ENCODE measurements at regions not wholly inside any gene's neighbourhood (a gene's known extent, or its start where the extent isn't known, plus 50 kb on each side); places are given as distances from the start of the nearest gene placed in this dataset.
A peak's percentile ranks its signal among the peaks of the same experiment; 100 is the strongest.

DNA sequence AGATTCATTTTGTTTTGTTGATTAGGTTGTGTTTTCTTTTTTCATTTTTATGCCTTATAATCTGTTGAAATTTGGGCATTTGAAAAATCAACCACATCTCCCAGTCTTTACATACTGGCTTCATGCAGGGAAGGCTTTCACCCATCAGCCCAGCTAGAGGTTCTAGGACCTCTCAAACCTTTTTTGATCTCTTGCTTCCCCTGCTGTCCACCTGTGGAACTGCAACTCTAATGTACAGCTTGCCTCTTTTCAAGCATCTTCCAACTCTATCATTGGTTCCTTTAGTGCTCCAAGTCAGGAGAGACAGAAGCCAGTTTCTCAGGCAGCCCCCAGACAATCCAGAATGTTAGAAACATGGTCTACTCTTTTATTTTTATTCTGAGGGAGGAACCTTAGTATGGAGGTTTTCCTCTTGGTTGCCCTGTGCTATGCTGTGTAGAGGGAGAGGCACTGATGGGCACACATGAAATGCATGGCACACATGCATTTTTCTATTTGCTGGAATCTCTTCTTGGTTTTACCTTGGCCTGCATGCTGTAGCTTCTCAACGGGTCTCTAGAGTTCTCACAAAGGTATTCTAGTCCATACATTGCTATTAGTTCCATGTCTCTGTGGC is 107.2 kb upstream of the L3MBTL4 start:
- TF ChIP-seq EGR1 (IDR thresholded peaks at IDR 0.05) (no peak), RAD21 (IDR thresholded peaks at IDR 0.05; ENCODE audit: low read depth) (peak; percentile 34)

DNA sequence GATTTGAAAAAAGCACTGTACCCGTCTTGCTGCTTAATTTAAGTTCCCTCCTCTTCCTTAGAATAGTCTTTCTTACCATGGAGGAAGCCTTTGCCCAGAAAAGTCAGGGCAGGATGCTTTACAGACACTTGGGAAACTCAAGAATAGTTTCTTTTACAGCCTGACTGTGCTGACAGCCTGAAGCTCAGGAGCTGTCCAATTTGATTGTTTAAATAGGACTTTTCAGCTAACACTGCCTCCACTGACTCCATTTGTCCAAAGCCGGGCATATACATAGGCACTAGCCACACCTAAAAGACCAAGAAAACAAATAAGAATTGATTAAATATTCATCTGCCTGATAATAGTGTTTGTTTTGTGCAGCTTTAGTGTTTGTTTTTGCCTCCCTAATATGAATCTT is 110.9 kb upstream of the L3MBTL4 start:
- TF ChIP-seq TAF1 (IDR thresholded peaks at IDR 0.05; ENCODE audit: low read depth) (no peak), EP300 (IDR thresholded peaks at IDR 0.05; ENCODE audit: borderline replicate concordance) (no peak), TCF12 (IDR thresholded peaks at IDR 0.05; ENCODE audit: low read depth) (no peak), EGR1 (IDR thresholded peaks at IDR 0.05) (no peak)
- TF ChIP-seq, protein P1, sequence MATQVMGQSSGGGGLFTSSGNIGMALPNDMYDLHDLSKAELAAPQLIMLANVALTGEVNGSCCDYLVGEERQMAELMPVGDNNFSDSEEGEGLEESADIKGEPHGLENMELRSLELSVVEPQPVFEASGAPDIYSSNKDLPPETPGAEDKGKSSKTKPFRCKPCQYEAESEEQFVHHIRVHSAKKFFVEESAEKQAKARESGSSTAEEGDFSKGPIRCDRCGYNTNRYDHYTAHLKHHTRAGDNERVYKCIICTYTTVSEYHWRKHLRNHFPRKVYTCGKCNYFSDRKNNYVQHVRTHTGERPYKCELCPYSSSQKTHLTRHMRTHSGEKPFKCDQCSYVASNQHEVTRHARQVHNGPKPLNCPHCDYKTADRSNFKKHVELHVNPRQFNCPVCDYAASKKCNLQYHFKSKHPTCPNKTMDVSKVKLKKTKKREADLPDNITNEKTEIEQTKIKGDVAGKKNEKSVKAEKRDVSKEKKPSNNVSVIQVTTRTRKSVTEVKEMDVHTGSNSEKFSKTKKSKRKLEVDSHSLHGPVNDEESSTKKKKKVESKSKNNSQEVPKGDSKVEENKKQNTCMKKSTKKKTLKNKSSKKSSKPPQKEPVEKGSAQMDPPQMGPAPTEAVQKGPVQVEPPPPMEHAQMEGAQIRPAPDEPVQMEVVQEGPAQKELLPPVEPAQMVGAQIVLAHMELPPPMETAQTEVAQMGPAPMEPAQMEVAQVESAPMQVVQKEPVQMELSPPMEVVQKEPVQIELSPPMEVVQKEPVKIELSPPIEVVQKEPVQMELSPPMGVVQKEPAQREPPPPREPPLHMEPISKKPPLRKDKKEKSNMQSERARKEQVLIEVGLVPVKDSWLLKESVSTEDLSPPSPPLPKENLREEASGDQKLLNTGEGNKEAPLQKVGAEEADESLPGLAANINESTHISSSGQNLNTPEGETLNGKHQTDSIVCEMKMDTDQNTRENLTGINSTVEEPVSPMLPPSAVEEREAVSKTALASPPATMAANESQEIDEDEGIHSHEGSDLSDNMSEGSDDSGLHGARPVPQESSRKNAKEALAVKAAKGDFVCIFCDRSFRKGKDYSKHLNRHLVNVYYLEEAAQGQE (IDR thresholded peaks at IDR 0.05; ENCODE audit: low read depth) = 0 out of 2 replicates have a peak, but pooled peaks have one; percentile 14

DNA sequence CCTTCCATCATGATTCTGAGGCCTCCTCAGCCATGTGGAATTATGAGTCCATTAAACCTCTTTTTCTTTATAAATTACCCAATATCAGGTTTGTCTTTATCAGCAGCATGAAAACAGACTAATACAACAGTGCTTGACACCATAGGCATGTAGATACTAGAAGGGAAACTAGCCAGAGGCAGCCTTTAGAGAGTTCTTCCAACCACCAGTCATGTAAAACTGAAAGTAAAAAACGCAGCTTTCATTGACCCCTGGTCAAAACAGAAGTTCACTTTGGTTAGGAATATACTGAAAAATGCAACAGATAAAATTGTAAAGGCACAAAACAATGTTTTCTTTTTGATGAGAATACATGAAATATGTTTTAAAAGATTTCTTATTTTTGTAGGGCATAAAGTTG is 122.8 kb upstream of the L3MBTL4 start:
- no peak for TF ChIP-seq EP300 (IDR thresholded peaks at IDR 0.05; ENCODE audit: borderline replicate concordance)
- no peak for TF ChIP-seq YY1 (IDR thresholded peaks at IDR 0.05; ENCODE audit: low read depth)
- no peak for TF ChIP-seq CREB1 (IDR thresholded peaks at IDR 0.05; ENCODE audit: low read depth)
- no peak for TF ChIP-seq RAD21 (IDR thresholded peaks at IDR 0.05; ENCODE audit: low read depth)
- TF ChIP-seq CEBPB (IDR thresholded peaks at IDR 0.05) = no peak
- TF ChIP-seq ZBTB7A (IDR thresholded peaks at IDR 0.05; ENCODE audit: low read depth) = no peak
- TF ChIP-seq FOXM1 (IDR thresholded peaks at IDR 0.05; ENCODE audit: borderline replicate concordance, low read depth) = no peak
- no peak for TF ChIP-seq TAF1 (IDR thresholded peaks at IDR 0.05; ENCODE audit: low read depth)
- TF ChIP-seq, protein P2, sequence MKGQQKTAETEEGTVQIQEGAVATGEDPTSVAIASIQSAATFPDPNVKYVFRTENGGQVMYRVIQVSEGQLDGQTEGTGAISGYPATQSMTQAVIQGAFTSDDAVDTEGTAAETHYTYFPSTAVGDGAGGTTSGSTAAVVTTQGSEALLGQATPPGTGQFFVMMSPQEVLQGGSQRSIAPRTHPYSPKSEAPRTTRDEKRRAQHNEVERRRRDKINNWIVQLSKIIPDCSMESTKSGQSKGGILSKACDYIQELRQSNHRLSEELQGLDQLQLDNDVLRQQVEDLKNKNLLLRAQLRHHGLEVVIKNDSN (IDR thresholded peaks at IDR 0.05) = no peak
- TF ChIP-seq NFIC (IDR thresholded peaks at IDR 0.05) = no peak

DNA sequence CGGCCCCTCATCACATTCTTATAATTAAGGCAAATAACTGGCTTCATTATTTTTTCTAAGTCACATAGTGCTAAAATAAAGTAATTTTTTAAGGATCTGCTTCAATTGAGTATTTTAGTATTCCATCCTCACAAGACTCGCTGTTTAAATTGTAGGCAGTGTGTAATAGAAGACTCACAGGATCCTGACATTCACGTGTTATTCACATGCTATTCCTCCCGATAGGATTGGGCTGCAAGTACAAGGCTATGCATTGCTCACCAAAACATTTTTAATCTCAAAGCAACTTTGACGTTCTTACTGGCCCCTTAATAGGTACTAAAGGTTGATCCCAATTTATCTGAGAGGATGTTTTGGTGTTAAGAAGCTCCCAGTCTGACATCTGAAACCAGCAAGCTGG is 127.6 kb upstream of the L3MBTL4 start:
- TF ChIP-seq TEAD4 (IDR thresholded peaks at IDR 0.05) (no peak), ZBTB7A (IDR thresholded peaks at IDR 0.05; ENCODE audit: low read depth) (no peak), TCF12 (IDR thresholded peaks at IDR 0.05; ENCODE audit: low read depth) (no peak), YY1 (IDR thresholded peaks at IDR 0.05; ENCODE audit: low read depth) (no peak), EGR1 (IDR thresholded peaks at IDR 0.05) (no peak), RAD21 (IDR thresholded peaks at IDR 0.05; ENCODE audit: low read depth) (no peak), EP300 (IDR thresholded peaks at IDR 0.05; ENCODE audit: borderline replicate concordance) (no peak), NFIC (IDR thresholded peaks at IDR 0.05) (no peak), FOXM1 (IDR thresholded peaks at IDR 0.05; ENCODE audit: borderline replicate concordance, low read depth) (no peak), CREB1 (IDR thresholded peaks at IDR 0.05; ENCODE audit: low read depth) (no peak), CEBPB (IDR thresholded peaks at IDR 0.05) (no peak), TAF1 (IDR thresholded peaks at IDR 0.05; ENCODE audit: low read depth) (no peak)
- TF ChIP-seq, protein P1 (IDR thresholded peaks at IDR 0.05; ENCODE audit: low read depth) = no peak
- TF ChIP-seq, protein P2 (IDR thresholded peaks at IDR 0.05) = no peak
- TF ChIP-seq, protein P3, sequence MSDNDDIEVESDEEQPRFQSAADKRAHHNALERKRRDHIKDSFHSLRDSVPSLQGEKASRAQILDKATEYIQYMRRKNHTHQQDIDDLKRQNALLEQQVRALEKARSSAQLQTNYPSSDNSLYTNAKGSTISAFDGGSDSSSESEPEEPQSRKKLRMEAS (IDR thresholded peaks at IDR 0.05) = no peak

DNA sequence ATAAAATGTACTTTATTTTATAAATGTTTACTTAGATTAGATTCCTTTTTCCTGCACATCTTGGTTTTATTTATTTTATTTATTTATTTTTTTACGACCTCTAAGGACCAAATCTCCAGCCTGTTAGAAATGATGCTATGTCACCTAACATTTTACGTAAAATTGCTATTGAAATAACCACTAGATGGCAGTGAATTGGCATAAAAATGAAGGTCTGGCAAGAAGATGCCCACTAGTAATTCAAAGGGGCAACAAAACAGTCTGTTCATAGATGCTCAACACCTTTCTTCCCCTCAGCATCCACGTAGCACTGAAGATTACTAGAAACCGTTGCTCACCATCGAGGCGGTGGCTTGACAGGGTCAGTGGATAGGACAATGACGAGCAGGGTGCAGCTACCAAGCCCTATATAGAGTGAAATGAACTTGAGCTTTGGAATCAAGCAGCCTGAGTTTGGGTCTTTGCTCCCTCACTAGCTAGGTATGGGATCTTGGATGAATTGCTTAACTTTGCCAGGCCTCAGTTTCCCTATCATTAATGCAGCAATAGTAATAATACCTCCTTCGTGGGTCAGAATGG is 128.7 kb upstream of the L3MBTL4 start:
- TF ChIP-seq TEAD4 (IDR thresholded peaks at IDR 0.05) (no peak), RAD21 (IDR thresholded peaks at IDR 0.05; ENCODE audit: low read depth) (peak; percentile 46)

DNA sequence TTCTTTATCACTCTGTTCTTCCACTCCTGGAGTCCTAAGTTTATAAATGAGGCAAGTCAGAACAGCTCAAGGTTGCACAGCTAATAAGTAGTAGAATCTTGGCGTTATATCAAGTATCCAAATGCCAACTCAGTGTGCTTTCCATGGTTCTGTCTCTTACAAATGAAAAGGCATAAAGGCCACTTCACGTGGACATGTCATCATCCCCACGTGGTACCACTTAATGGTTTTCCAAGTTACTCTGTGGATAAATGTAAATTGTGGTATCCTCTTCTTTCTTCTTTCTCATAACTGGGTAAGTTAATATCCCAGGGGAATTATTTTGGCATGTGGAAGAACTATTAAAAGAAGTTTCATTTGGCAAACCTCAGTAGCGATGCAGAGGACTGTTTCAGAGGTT is 131.5 kb upstream of the L3MBTL4 start:
- TF ChIP-seq CEBPB (IDR thresholded peaks at IDR 0.05) (no peak), CREB1 (IDR thresholded peaks at IDR 0.05; ENCODE audit: low read depth) (no peak), NFIC (IDR thresholded peaks at IDR 0.05) (no peak), YY1 (IDR thresholded peaks at IDR 0.05; ENCODE audit: low read depth) (no peak), TCF12 (IDR thresholded peaks at IDR 0.05; ENCODE audit: low read depth) (no peak), TAF1 (IDR thresholded peaks at IDR 0.05; ENCODE audit: low read depth) (no peak)
- TF ChIP-seq, protein P1 (IDR thresholded peaks at IDR 0.05; ENCODE audit: low read depth) = no peak
- TF ChIP-seq, protein P3 (IDR thresholded peaks at IDR 0.05) = no peak

Measured in Ishikawa (cell line).